ENCODE measurements at regions not wholly inside any gene's neighbourhood (a gene's known extent, or its start where the extent isn't known, plus 50 kb on each side); places are given as distances from the start of the nearest gene placed in this dataset.

GRCh38 chr3:168914662-168915061 lies 748.9 kb downstream of the MECOM start:
- no peaks in the 10 kb centered on the region for H3K4me1 Mint-ChIP-seq
- no peaks in the 10 kb centered on the region for H3K36me3 Mint-ChIP-seq (ENCODE audit: low read depth)
- no peak overlapping the region for H3K27ac Mint-ChIP-seq
- no peak for DNase-seq
- H3K9me3 Mint-ChIP-seq: no peaks in the 10 kb centered on the region
- POLR2A ChIA-PET: no interaction called here
- H3K27me3 Mint-ChIP-seq: no peaks in the 10 kb centered on the region
- CTCF ChIA-PET: no interaction called here
- H3K4me3 Mint-ChIP-seq: no peak overlapping the region

GRCh38 chr3:168909260-168909659 lies 754.3 kb downstream of the MECOM start:
- POLR2A ChIA-PET: no interaction called here
- no peaks in the 10 kb centered on the region for H3K27me3 Mint-ChIP-seq
- no peaks in the 10 kb centered on the region for H3K9me3 Mint-ChIP-seq
- H3K27ac Mint-ChIP-seq: no peak overlapping the region
- H3K4me3 Mint-ChIP-seq: no peak overlapping the region
- CTCF ChIA-PET: no interaction called here
- no peaks in the 10 kb centered on the region for H3K4me1 Mint-ChIP-seq
- DNase-seq: no peak
- H3K36me3 Mint-ChIP-seq (ENCODE audit: low read depth): no peaks in the 10 kb centered on the region

- no peaks in the 10 kb centered on the region for H3K36me3 Mint-ChIP-seq (ENCODE audit: low read depth)
- no peaks in the 10 kb centered on the region for H3K9me3 Mint-ChIP-seq
- no peak overlapping the region for H3K4me3 Mint-ChIP-seq
- DNase-seq: no peak
- POLR2A ChIA-PET: no interaction called here
- CTCF ChIA-PET: no interaction called here
- no peaks in the 10 kb centered on the region for H3K4me1 Mint-ChIP-seq
- no peak overlapping the region for H3K27ac Mint-ChIP-seq
- no peaks in the 10 kb centered on the region for H3K27me3 Mint-ChIP-seq
Measured at GRCh38 chr3:168895419-168895818, 768.1 kb downstream of the MECOM start.

- ChIA-PET CTCF (no interaction called here), POLR2A (no interaction called here)
- DNase-seq: no peak
- Mint-ChIP-seq H3K9me3 (no peaks in the 10 kb centered on the region), H3K27ac (no peak overlapping the region), H3K4me1 (no peaks in the 10 kb centered on the region), H3K4me3 (no peak overlapping the region), H3K27me3 (no peaks in the 10 kb centered on the region), H3K36me3 (ENCODE audit: low read depth) (no peaks in the 10 kb centered on the region)
Measured at GRCh38 chr3:168894214-168894613, 769.3 kb downstream of the MECOM start.

- POLR2A ChIA-PET: no interaction called here
- no peaks in the 10 kb centered on the region for H3K27me3 Mint-ChIP-seq
- no peaks in the 10 kb centered on the region for H3K36me3 Mint-ChIP-seq (ENCODE audit: low read depth)
- no peaks in the 10 kb centered on the region for H3K9me3 Mint-ChIP-seq
- no peak overlapping the region for H3K4me3 Mint-ChIP-seq
- CTCF ChIA-PET: no interaction called here
- DNase-seq: no peak
- H3K27ac Mint-ChIP-seq: no peak overlapping the region
- H3K4me1 Mint-ChIP-seq: no peaks in the 10 kb centered on the region
Measured at GRCh38 chr3:168889666-168890065, 773.8 kb downstream of the MECOM start.

GRCh38 chr3:168888781-168889180 lies 774.7 kb downstream of the MECOM start:
- DNase-seq: no peak
- ChIA-PET POLR2A (no interaction called here), CTCF (no interaction called here)
- H3K27ac Mint-ChIP-seq: no peak overlapping the region
- H3K9me3 Mint-ChIP-seq: no peaks in the 10 kb centered on the region
- no peaks in the 10 kb centered on the region for H3K4me1 Mint-ChIP-seq
- H3K27me3 Mint-ChIP-seq: no peaks in the 10 kb centered on the region
- no peak overlapping the region for H3K4me3 Mint-ChIP-seq
- H3K36me3 Mint-ChIP-seq (ENCODE audit: low read depth): no peaks in the 10 kb centered on the region

GRCh38 chr3:168885028-168885427 lies 778.5 kb downstream of the MECOM start:
- no peak for DNase-seq
- Mint-ChIP-seq H3K36me3 (ENCODE audit: low read depth) (no peaks in the 10 kb centered on the region), H3K27me3 (no peaks in the 10 kb centered on the region), H3K4me3 (no peak overlapping the region), H3K9me3 (no peaks in the 10 kb centered on the region), H3K4me1 (no peaks in the 10 kb centered on the region), H3K27ac (no peak overlapping the region)
- ChIA-PET CTCF (no interaction called here), POLR2A (no interaction called here)

- H3K27me3 Mint-ChIP-seq: no peaks in the 10 kb centered on the region
- H3K27ac Mint-ChIP-seq: no peak overlapping the region
- CTCF ChIA-PET: no interaction called here
- H3K36me3 Mint-ChIP-seq (ENCODE audit: low read depth): no peaks in the 10 kb centered on the region
- H3K4me1 Mint-ChIP-seq: no peaks in the 10 kb centered on the region
- H3K4me3 Mint-ChIP-seq: no peak overlapping the region
- no peaks in the 10 kb centered on the region for H3K9me3 Mint-ChIP-seq
- POLR2A ChIA-PET: no interaction called here
- DNase-seq: no peak
Measured at GRCh38 chr3:168884353-168884903, 779.1 kb downstream of the MECOM start.

GRCh38 chr3:168883145-168883544 lies 780.4 kb downstream of the MECOM start:
- no peak overlapping the region for H3K27ac Mint-ChIP-seq
- no peaks in the 10 kb centered on the region for H3K9me3 Mint-ChIP-seq
- no peaks in the 10 kb centered on the region for H3K4me1 Mint-ChIP-seq
- H3K36me3 Mint-ChIP-seq (ENCODE audit: low read depth): no peaks in the 10 kb centered on the region
- H3K4me3 Mint-ChIP-seq: no peak overlapping the region
- POLR2A ChIA-PET: no interaction called here
- no peak for DNase-seq
- CTCF ChIA-PET: no interaction called here
- no peaks in the 10 kb centered on the region for H3K27me3 Mint-ChIP-seq

GRCh38 chr3:168881804-168882203 lies 781.7 kb downstream of the MECOM start:
- DNase-seq: no peak
- no peaks in the 10 kb centered on the region for H3K27me3 Mint-ChIP-seq
- POLR2A ChIA-PET: no interaction called here

GRCh38 chr3:168878655-168879054 lies 782.9 kb upstream of the GOLIM4 start:
- CTCF ChIA-PET: no interaction called here
- Mint-ChIP-seq H3K9me3 (no peaks in the 10 kb centered on the region), H3K4me1 (no peaks in the 10 kb centered on the region), H3K36me3 (ENCODE audit: low read depth) (no peaks in the 10 kb centered on the region), H3K27ac (no peak overlapping the region), H3K4me3 (no peak overlapping the region), H3K27me3 (no peaks in the 10 kb centered on the region)
- POLR2A ChIA-PET: no interaction called here
- no peak for DNase-seq

More at GRCh38 chr3:168881804-168882203, 781.7 kb downstream of the MECOM start:
- CTCF ChIA-PET: interaction anchor here (1.5 kb wide), 1 partner anchor 17 kb away, joined by 4 read pairs; no protein-coding TSS in a partner anchor
- Mint-ChIP-seq H3K36me3 (ENCODE audit: low read depth) (no peaks in the 10 kb centered on the region), H3K4me3 (no peak overlapping the region), H3K4me1 (no peaks in the 10 kb centered on the region), H3K9me3 (no peaks in the 10 kb centered on the region), H3K27ac (no peak overlapping the region)

- CTCF ChIA-PET: no interaction called here
- Mint-ChIP-seq H3K27me3 (no peaks in the 10 kb centered on the region), H3K36me3 (ENCODE audit: low read depth) (no peaks in the 10 kb centered on the region), H3K27ac (no peak overlapping the region), H3K4me1 (no peaks in the 10 kb centered on the region), H3K9me3 (no peaks in the 10 kb centered on the region), H3K4me3 (no peak overlapping the region)
- POLR2A ChIA-PET: no interaction called here
- no peak for DNase-seq
Measured at GRCh38 chr3:168877899-168878298, 782.2 kb upstream of the GOLIM4 start.

GRCh38 chr3:168876346-168877035 lies 780.8 kb upstream of the GOLIM4 start:
- no peaks in the 10 kb centered on the region for H3K9me3 Mint-ChIP-seq
- no peaks in the 10 kb centered on the region for H3K27me3 Mint-ChIP-seq
- no peaks in the 10 kb centered on the region for H3K36me3 Mint-ChIP-seq (ENCODE audit: low read depth)
- H3K4me1 Mint-ChIP-seq: no peaks in the 10 kb centered on the region
- DNase-seq: no peak
- CTCF ChIA-PET: interaction anchor here (2.7 kb wide), 1 partner anchor 11 kb away, joined by 16 read pairs; no protein-coding TSS in a partner anchor
- H3K4me3 Mint-ChIP-seq: no peak overlapping the region
- POLR2A ChIA-PET: no interaction called here
- no peak overlapping the region for H3K27ac Mint-ChIP-seq

- Mint-ChIP-seq H3K27ac (no peak overlapping the region), H3K4me3 (no peak overlapping the region), H3K4me1 (no peaks in the 10 kb centered on the region), H3K27me3 (no peaks in the 10 kb centered on the region), H3K9me3 (no peaks in the 10 kb centered on the region), H3K36me3 (ENCODE audit: low read depth) (no peaks in the 10 kb centered on the region)
- CTCF ChIA-PET: no interaction called here
- POLR2A ChIA-PET: no interaction called here
- DNase-seq: no peak
Measured at GRCh38 chr3:168872826-168873225, 777.1 kb upstream of the GOLIM4 start.

Measured in activated CD4-positive, alpha-beta memory T cell treated with anti-CD3 and anti-CD28 coated beads, Interleukin-2, amount 10 ng/mL, durations not matched to agents 7 days and 5 days (primary cell).